Activated CD4-positive, alpha-beta T cell treated with anti-CD3 and anti-CD28 coated beads, Interleukin-2, amount 50 U/mL, for 48 hours (primary cell): ENCODE measurements at regions not wholly inside any gene's neighbourhood (a gene's known extent, or its start where the extent isn't known, plus 50 kb on each side); places are given as distances from the start of the nearest gene placed in this dataset.

Experiments used
- DNase-seq, 2 experiments: peaks; one replicate each; pipeline ENCODE4 v3.0.0-alpha.2; 2020

- no peak for DNase-seq
Measured at GRCh38 chr7:67771846-67772605, 775.4 kb downstream of the TYW1 start.

GRCh38 chr7:67773081-67773480, 776.4 kb downstream of the TYW1 start:
- DNase-seq: no peak

- DNase-seq: no peak
Measured at GRCh38 chr7:67777119-67777518, 780.5 kb downstream of the TYW1 start.

- no peak for DNase-seq
Measured at GRCh38 chr7:67781841-67782240, 785.2 kb downstream of the TYW1 start.

- no peak for DNase-seq
Measured at GRCh38 chr7:67786021-67786420, 789.4 kb downstream of the TYW1 start.

- DNase-seq: no peak
Measured at GRCh38 chr7:67788669-67789068, 792.0 kb downstream of the TYW1 start.

GRCh38 chr7:67791918-67792317, 795.3 kb downstream of the TYW1 start:
- DNase-seq: no peak

- no peak for DNase-seq
Measured at GRCh38 chr7:67794544-67794943, 797.9 kb downstream of the TYW1 start.

GRCh38 chr7:67803789-67804188, 807.2 kb downstream of the TYW1 start:
- no peak for DNase-seq

GRCh38 chr7:67805921-67806471, 809.4 kb downstream of the TYW1 start:
- no peak for DNase-seq

- no peak for DNase-seq
Measured at GRCh38 chr7:67807826-67808225, 811.2 kb downstream of the TYW1 start.

- no peak for DNase-seq
Measured at GRCh38 chr7:67809586-67809985, 813.0 kb downstream of the TYW1 start.

- DNase-seq: no peak
Measured at GRCh38 chr7:67813621-67814292, 817.1 kb downstream of the TYW1 start.

- DNase-seq: no peak
Measured at GRCh38 chr7:67817481-67817880, 820.8 kb downstream of the TYW1 start.

- DNase-seq: no peak
Measured at GRCh38 chr7:67821116-67821515, 824.5 kb downstream of the TYW1 start.

GRCh38 chr7:67823345-67823744, 826.7 kb downstream of the TYW1 start:
- no peak for DNase-seq

- DNase-seq: no peak
Measured at GRCh38 chr7:67825356-67825755, 828.7 kb downstream of the TYW1 start.

- DNase-seq: no peak
Measured at GRCh38 chr7:67841896-67842295, 845.3 kb downstream of the TYW1 start.

GRCh38 chr7:67842571-67842970, 845.9 kb downstream of the TYW1 start:
- DNase-seq: no peak

GRCh38 chr7:67843001-67843565, 846.5 kb downstream of the TYW1 start:
- DNase-seq: no peak

- no peak for DNase-seq
Measured at GRCh38 chr7:67843615-67844014, 847.0 kb downstream of the TYW1 start.

GRCh38 chr7:67847092-67847787, 850.6 kb downstream of the TYW1 start:
- no peak for DNase-seq
